Smooth muscle cell (in vitro differentiated cells): ENCODE measurements at regions not wholly inside any gene's neighbourhood (a gene's known extent, or its start where the extent isn't known, plus 50 kb on each side); places are given as distances from the start of the nearest gene placed in this dataset.

ENCODE experiments used
- DNase-seq: peaks from one replicate; lab custom pipeline; 2025; ENCODE audit not compliant: unreplicated experiment; lab: John Stamatoyannopoulos, UW
- H2AFZ ChIP-seq: fragments of 200-600 bp; sonication (generic); 2 replicates; pipeline ENCODE4 v1.6.0; 2016; ENCODE audit warnings: antibody characterized with exemption, low read depth, mild to moderate bottlenecking
- H3F3A ChIP-seq: fragments of 200-600 bp; sonication (generic); 2 replicates; pipeline ENCODE4 v1.6.0; 2017; ENCODE audit warnings: antibody characterized with exemption, low read depth
- H3K27ac ChIP-seq: fragments of 200-600 bp; sonication (generic); 2 replicates; pipeline ENCODE4 v1.5.1; 2016; ENCODE audit warnings: low read depth, mild to moderate bottlenecking
- H3K27me3 ChIP-seq: fragments of 200-600 bp; sonication (generic); 2 replicates; pipeline ENCODE4 v1.6.1; 2016; ENCODE audit warnings: low read depth, mild to moderate bottlenecking
- H3K36me3 ChIP-seq: fragments of 200-600 bp; sonication (generic); 2 replicates; pipeline ENCODE4 v1.5.1; 2016; ENCODE audit warnings: low read depth
- H3K4me1 ChIP-seq: fragments of 200-600 bp; sonication (generic); 2 replicates; pipeline ENCODE4 v1.5.1; 2016; ENCODE audit warnings: low read depth
- H3K4me2 ChIP-seq: fragments of 200-600 bp; sonication (generic); 2 replicates; pipeline ENCODE4 v1.6.0; 2016; ENCODE audit warnings: mild to moderate bottlenecking
- H3K4me3 ChIP-seq: fragments of 200-600 bp; sonication (generic); 2 replicates; pipeline ENCODE4 v1.5.1; 2016; ENCODE audit warnings: mild to moderate bottlenecking
- H3K79me2 ChIP-seq: fragments of 200-600 bp; sonication (generic); 2 replicates; pipeline ENCODE4 v1.6.0; 2016; ENCODE audit warnings: low read depth, mild to moderate bottlenecking
- H3K9ac ChIP-seq: fragments of 200-600 bp; sonication (generic); 2 replicates; pipeline ENCODE4 v1.6.0; 2016; ENCODE audit warnings: low read depth
- H3K9me3 ChIP-seq: fragments of 200-600 bp; sonication (generic); replicated peaks from 2 replicates; pipeline ENCODE4 v1.5.1; 2016; ENCODE audit warnings: low read depth
- H4K20me1 ChIP-seq: fragments of 200-600 bp; sonication (generic); 2 replicates; pipeline ENCODE4 v1.6.0; 2016; ENCODE audit warnings: low read depth
- WGBS: methylation state at CpG from one replicate; pipeline ENCODE4 v1.1.7; 2016; ENCODE audit warnings: low lambda C conversion rate; 5-methylcytosine and 5-hydroxymethylcytosine counted together
- TF ChIP-seq, protein P1 (sequence below): fragments of 200-600 bp; sonication (generic); IDR thresholded peaks from 2 replicates; pipeline ENCODE4 v1.5.1; 2017; ENCODE audit warnings: borderline replicate concordance, mild to moderate bottlenecking, antibody characterized with exemption; ENCODE audit not compliant: insufficient read depth, poor library complexity, severe bottlenecking

GRCh38 chr18:66109981-66110380 is 359.2 kb downstream of the CDH7 start:
- no peak overlapping the region for H3K9ac ChIP-seq
- TF ChIP-seq, protein P1, sequence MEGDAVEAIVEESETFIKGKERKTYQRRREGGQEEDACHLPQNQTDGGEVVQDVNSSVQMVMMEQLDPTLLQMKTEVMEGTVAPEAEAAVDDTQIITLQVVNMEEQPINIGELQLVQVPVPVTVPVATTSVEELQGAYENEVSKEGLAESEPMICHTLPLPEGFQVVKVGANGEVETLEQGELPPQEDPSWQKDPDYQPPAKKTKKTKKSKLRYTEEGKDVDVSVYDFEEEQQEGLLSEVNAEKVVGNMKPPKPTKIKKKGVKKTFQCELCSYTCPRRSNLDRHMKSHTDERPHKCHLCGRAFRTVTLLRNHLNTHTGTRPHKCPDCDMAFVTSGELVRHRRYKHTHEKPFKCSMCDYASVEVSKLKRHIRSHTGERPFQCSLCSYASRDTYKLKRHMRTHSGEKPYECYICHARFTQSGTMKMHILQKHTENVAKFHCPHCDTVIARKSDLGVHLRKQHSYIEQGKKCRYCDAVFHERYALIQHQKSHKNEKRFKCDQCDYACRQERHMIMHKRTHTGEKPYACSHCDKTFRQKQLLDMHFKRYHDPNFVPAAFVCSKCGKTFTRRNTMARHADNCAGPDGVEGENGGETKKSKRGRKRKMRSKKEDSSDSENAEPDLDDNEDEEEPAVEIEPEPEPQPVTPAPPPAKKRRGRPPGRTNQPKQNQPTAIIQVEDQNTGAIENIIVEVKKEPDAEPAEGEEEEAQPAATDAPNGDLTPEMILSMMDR = no peak
- H3F3A ChIP-seq = no peaks in the 10 kb centered on the region
- H3K4me1 ChIP-seq = peaks cover 8% of the 10 kb centered on the region
- no peaks in the 10 kb centered on the region for H3K27me3 ChIP-seq
- WGBS = 95% methylated on average over 1 of the region's 1 CpG
- no peaks in the 10 kb centered on the region for H3K79me2 ChIP-seq
- no peaks in the 10 kb centered on the region for H3K36me3 ChIP-seq
- no peaks in the 10 kb centered on the region for H4K20me1 ChIP-seq
- H2AFZ ChIP-seq = no peak overlapping the region
- DNase-seq = no peak
- H3K27ac ChIP-seq = no peak overlapping the region
- no peak overlapping the region for H3K4me3 ChIP-seq
- no peak overlapping the region for H3K4me2 ChIP-seq
- no peaks in the 10 kb centered on the region for H3K9me3 ChIP-seq

DNA sequence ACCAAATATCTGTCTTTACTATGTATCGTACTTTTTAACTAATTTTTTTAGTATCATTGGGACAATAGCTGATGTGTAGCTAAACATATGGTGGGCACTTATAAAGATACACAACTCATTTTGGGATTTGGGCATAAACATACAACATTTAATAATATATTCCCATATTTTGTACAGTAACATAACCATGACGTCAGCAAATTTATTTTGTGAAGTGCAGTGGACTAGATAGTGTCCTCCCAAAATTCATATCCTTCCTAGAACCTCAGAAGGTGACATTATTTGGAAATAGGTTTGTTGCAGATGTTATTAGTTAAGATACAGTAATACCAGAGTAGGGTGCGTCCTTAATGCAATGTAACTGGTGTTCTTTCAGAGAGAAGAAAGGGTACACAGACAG is 356.7 kb downstream of the CDH7 start:
- Histone ChIP-seq H3K36me3 (no peaks in the 10 kb centered on the region), H3K4me1 (peaks cover 8% of the 10 kb centered on the region), H3K4me2 (no peak overlapping the region), H3K9ac (no peak overlapping the region), H4K20me1 (no peaks in the 10 kb centered on the region), H3K27ac (no peak overlapping the region), H3K9me3 (no peaks in the 10 kb centered on the region), H3K4me3 (no peak overlapping the region), H3F3A (no peaks in the 10 kb centered on the region), H3K27me3 (no peaks in the 10 kb centered on the region), H2AFZ (no peak overlapping the region), H3K79me2 (no peaks in the 10 kb centered on the region)
- WGBS = 97% methylated on average over 3 of the region's 3 CpGs
- TF ChIP-seq, protein P1 = no peak
- no peak for DNase-seq

DNA sequence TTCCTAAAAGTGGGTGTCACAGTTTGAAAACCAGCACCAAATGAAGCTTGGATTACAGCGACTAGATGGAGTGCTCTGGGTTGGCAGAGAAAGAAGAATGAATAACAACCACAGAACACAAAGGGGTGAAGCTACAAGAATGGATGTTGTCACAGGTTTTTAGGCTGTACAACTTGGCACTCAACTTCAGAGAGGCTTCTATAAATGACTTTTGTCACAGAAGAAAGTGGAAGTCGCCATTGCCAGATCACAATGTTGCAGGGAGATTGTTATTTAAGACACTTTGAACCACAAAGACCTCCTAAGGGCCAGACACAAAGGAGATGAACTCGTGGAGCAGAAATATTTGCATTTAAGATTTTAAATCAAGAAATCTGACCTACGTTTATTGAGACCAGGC is 354.2 kb downstream of the CDH7 start:
- peaks cover 8% of the 10 kb centered on the region for H3K4me1 ChIP-seq
- H3K36me3 ChIP-seq = no peaks in the 10 kb centered on the region
- no peaks in the 10 kb centered on the region for H3K27me3 ChIP-seq
- no peak overlapping the region for H3K27ac ChIP-seq
- H3K4me3 ChIP-seq = no peak overlapping the region
- WGBS = 49% methylated on average over 4 of the region's 4 CpGs
- no peaks in the 10 kb centered on the region for H4K20me1 ChIP-seq
- no peak for DNase-seq
- H3K9me3 ChIP-seq = no peaks in the 10 kb centered on the region
- no peaks in the 10 kb centered on the region for H3K79me2 ChIP-seq
- no peak overlapping the region for H3K9ac ChIP-seq
- no peak overlapping the region for H2AFZ ChIP-seq
- H3F3A ChIP-seq = no peaks in the 10 kb centered on the region
- TF ChIP-seq, protein P1 = no peak
- no peak overlapping the region for H3K4me2 ChIP-seq

- Histone ChIP-seq H3K36me3 (no peaks in the 10 kb centered on the region), H3K79me2 (no peaks in the 10 kb centered on the region), H3K4me2 (no peak overlapping the region), H3K4me3 (no peak overlapping the region), H3K27ac (no peak overlapping the region), H3K27me3 (no peaks in the 10 kb centered on the region), H2AFZ (no peak overlapping the region), H3K9ac (no peak overlapping the region), H3K4me1 (peaks cover 8% of the 10 kb centered on the region), H3F3A (no peaks in the 10 kb centered on the region), H3K9me3 (no peaks in the 10 kb centered on the region), H4K20me1 (no peaks in the 10 kb centered on the region)
- WGBS = 95% methylated on average over 2 of the region's 2 CpGs
- TF ChIP-seq, protein P1 = no peak
- DNase-seq = no peak
Measured at GRCh38 chr18:66103550-66103949, 352.7 kb downstream of the CDH7 start.
